NCI-H460 (cell line): ENCODE measurements at regions not wholly inside any gene's neighbourhood (a gene's known extent, or its start where the extent isn't known, plus 50 kb on each side); places are given as distances from the start of the nearest gene placed in this dataset.

Experiments
- DNase-seq: peaks from one replicate; pipeline ENCODE4 v3.0.0-alpha.2; 2016; ENCODE audit warnings: low read depth; ENCODE audit errors: extremely low read depth

DNA sequence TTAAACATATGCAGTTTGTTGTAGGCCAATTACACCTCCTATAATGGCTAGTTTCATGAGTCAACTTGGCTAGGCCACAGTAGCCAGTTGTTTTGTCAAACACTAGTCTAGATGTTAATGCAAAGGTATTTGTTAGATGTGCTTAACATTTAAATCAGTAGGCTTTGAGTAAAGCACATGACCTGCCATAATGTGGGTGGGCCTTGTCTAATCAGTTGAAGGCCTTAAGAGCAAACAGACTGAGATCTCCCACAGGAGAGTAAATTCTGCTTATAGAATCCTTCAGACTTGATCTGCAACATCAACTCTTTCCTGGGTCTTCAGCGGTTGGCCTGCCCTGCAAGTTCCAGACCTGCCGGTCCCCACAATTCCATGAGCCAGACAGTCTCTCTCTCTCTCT is 1345.9 kb downstream of the BRD1 start:
- no peak for DNase-seq

DNA sequence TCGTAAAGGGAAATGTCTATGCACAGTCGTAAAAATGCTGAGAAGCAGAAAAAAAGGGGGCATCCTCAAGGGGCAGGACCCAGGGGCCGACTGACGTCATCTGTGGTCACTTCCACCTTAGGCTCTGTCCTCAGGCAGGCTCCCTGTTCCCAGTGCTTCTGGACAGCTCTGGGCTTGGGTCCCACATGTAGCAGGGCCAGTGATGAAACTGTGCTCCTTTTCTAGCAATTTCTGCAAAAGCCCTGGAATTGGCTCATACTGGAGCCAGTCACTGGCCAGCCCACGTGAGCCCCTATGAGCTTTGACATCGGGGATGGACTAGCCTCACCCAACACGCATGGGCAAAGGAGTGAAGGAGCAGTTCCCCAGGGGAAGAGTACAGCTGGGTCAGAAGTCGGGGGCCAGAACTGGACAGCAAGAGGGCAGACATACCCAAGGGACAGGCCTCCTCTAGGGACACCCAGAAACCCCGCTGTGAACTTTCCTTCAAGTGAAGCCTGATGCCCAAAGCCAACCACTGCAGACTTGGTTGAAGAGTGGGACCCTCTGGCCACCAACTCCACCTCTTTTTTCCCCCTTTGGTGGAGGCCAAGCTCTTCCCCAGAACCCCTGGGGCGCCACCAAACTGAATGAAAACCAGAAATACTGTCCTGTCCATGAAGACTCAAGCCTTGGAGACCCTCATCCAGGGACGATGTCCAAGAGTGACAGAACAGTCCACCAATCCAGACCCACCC is 1349.0 kb downstream of the BRD1 start:
- no peak for DNase-seq

DNA sequence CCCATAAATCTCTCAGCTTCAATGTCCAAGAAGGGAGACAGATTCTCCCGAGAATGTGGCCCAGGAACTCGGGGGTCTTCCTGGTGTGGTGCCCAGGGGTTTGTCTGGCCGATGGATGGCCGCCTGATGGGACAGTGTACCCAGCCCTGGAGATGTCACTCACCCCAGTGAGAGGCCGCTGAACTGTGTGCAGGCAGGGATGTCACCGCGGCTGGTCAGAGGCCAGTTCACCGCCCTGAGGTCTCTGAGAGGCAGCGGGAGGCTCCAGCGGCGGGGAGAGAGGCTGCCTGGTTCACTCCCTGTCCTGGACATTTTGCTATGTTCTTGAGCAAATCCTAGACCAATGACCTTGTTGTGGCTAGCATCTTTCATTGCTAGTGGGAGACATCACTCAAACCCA is 1349.5 kb downstream of the BRD1 start:
- no peak for DNase-seq

DNA sequence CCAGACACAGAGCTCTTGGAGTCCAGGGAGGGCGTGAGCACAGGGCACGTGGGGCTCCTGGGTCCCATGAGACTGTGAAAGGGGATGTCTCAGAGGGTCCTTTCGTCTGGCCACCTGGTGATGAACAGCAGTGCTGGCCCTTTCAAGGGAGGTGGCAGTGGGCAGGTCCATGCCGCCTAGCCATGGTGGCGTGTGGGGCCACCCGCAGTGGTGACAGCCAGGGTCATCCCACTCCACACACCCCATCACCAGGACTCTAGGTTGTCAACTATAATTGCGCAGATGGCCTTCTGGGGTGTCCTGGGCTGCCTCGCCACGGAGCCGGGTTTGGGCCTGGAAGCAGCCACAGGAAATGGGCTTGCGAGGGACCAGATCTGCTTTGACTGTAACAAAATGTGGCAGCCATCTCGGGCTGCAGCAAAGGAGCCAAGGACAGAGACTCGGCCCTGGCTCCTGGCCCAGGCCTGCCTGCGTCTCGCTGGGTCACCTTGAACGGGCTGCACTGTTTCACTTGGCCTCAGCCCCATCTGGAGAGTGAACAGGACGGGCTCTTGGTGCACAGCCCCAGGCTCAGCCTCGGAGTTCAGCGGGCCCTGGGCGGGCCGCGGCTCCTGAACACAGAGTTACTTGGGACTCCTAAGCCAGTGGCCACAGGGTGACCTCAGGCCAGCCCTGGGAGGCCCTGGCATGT is 1350.5 kb downstream of the BRD1 start:
- DNase-seq, result no peak

DNA sequence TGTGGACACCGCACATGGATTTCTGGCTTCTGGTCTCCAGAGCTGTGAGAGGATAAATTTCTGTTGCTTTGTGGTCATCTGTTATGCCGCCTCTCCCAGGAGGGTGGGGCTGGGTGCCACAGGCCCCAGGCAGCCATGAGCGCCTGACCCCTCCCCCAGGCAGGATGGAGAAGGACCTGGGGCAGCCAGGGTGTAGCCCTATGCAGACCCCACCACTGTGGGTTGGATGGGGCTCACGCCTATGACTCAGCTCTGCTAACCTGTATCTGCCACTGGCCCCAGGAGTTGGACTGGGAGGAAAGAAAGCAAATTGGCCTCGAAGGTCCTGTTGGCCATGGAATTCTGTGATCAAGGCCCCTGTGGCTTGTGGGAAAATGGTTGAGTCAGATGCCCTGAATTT is 1351.1 kb downstream of the BRD1 start:
- no peak for DNase-seq

DNA sequence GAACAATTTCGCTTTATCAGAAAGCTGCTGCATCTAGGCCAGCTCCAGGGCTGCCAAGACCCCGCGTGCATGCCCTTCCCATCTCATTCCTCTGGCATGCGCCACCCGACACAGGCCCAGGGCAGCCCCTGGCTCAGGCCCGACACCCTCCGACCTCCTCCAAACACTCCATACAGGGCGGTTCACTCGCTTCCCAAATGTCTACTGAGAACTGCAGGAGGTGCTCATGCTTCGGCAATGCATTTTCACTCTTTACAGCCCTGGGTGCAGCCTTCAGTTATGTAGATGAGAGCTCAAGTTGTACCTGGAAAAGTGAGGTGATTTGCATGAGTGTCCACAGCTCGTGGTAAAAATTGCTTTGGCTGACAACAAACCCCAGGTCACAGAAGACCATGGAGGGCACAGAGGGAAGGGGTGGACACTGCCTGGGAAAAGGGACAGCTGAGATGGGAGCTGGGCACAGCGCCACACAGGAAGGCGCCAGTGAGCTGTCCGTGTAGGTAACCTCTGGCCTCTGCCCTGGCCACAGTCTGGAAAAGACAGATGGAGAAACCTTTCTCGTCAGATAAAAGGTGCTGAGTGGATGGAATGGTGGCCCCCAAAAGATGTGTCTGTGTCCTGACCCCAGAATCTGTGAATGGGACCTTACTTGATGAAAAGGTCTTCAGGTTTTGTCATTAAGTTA is 1351.9 kb downstream of the BRD1 start:
- DNase-seq, result no peak

- no peak for DNase-seq
Measured at GRCh38 chr22:48474881-48475280, 1352.8 kb downstream of the BRD1 start.

DNA sequence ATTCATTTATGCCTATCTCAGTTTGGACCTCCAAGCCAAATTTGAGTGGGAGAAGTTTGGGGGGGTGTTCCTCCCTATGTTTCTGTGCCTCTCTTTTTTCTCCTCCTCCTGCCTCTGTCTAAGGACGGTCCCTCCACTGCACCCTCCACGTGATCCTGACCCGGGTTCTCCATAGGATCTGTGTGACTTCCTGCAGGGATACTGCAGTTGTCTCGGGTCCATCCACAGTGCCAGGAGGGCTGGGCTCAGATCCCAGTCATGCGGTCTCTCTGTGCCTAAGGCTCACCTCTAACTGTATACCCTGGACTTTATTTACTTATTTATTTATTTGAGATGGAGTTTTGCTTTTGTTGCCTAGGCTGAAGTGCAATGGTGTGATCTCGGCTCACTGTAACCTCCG is 1354.5 kb downstream of the BRD1 start:
- no peak for DNase-seq

DNA sequence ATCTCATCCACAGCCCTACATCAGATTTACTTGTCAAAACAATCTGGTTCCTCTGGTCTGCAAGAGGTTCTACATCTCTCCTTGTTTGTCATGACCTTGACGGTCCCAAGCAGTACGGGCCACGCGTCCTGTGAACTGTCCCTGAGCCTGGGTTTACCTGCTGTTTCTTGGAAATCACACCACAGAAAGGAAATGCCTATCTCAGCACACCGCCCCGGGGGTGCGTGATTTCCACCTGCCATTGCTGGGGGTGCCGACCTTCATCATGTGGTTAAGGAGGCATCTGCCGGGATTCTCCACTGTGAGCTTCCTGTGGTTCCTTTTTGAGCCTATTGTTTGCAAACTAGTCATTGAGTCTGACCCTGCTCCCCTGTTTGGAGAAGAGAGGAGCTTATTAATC is 1363.4 kb downstream of the BRD1 start:
- no peak for DNase-seq

DNA sequence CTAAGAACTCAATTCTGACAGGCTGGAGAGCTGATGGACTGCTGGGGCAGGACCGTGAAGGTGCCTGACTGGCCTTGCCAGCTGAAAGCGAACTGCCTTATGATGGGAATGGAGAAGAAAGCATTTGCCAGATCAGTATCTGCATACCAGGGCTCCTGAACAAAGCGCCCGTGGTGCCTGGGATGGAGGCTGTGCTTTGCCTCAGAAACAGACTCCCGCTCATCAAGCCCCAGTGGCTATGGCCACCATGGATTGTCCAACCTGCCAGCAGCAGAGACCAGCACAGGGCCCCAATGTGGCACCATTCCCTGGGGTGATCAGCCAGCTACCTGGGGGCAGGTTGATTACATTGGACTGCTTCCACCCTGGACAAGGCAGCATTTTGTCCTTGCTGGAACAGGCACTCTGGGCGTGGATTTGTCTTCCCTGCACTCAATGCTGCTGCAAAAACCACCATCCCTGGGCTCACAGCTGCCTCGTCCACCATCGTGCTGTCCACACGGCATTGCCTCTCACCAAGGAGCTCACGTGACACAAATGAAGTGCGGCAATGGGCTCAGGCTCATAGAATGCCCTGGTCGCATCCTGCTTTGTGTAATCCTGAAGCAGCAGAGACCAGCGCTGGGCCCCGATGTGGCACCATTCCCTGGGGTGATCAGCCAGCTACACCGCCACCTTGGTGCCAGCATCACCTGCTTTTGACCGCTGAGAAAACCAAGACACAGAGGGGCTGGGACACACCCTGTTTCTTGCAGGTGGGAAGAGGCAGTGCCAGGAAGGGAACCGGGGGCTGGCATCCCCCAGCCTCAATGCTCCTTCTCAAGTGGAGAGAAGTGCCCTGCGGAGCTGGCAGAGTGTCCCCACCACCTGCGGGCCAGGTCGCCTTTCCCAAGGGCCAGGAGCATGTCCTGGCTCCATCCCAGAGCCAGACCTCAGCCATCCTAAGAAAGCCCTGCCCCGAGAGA is 1367.5 kb downstream of the BRD1 start:
- DNase-seq, result no peak

- DNase-seq, result no peak
Measured at GRCh38 chr22:48459259-48459658, 1368.4 kb downstream of the BRD1 start.

DNA sequence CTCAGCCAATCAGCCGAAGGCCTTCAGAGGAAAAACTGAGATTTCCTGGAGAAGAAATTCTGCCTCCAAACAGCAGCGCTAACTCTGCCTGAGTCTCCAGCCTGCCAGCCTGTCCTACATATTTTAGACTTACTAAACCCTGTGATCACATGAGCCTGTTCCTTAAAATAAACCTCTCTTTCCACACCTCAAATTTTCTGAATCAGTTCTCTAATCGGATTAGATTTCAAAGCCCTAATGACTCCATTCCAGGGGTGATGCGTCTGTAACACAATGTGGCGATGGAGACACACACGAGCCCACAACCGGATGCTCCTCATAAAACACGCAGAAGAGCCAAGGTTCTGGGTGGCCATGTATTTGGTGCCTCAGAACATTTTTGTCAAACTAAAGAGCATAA is 1371.2 kb downstream of the BRD1 start:
- DNase-seq, result no peak

DNA sequence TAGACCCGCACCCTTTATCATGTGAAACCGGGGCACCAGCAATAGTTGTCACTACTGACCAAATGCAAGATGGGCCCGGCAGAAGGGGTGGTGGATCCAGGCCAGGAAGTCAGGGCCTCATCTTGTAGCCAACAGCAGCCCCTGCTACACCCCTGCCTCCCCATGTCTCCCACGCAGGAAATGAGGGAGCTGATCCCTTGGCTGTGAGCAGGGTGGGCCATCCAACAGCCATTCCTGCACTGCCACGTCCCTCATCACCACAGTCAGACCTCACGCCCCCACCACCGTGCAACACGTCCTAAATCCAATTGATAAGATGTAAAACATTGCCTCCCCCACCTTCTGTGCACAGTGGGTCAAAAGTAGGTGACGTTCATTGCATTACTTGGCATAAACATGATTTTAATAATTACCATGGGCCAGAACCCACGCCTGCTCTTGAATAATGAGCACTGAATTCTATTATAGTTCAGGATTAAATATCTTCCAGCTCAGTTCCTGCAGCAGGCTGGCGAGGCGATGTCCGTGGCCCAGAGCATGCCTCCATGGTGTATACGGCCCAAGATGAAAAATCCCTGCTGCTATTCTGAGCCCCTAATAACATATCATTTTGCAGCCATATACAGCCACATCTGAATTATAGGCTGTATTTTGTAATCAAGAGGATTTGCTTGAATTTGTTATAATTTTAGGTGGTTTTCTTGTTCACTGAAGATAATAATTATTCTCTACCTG is 1373.8 kb downstream of the BRD1 start:
- no peak for DNase-seq

GRCh38 chr22:48453171-48453570 is 1374.5 kb downstream of the BRD1 start:
- DNase-seq, result no peak

DNA sequence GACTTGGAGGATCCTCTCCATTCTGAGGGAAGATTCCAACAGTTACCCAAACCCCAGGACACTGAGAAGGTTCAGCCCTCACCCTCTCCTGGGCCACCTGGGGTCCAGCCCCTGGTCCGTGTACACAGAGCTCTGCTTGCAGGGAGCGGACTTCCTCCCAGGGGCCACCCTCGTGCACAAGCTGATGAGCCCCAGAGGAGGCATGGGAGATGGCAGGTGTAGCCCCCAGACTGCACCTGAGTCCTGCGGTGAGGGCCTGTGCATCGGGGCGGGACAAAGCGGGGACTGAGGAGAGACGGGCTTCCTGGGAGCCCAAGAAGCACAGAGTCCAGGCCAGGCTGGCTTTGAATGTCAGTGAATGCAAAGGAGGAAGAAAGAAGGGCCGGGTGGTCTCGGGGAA is 1374.9 kb downstream of the BRD1 start:
- DNase-seq, result no peak

DNA sequence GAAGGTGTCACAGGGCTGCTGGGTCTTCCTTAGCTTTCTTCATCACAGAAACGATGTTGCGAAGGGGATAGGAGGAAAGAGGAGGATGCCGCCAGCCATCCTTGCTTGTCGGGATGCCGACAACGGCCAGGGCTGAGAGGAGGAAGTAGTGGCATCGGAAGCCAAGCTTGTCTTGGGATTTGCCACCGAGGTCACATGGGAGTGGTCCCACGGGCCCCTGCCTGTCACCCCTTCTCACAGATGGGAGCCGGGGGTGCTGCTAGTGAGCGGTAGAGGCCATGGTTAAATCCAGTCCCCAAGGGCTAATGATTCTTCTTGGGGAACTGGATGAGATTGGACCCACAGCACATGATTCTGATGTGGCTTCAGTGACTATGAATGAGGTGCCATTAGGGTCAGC is 1375.8 kb downstream of the BRD1 start:
- no peak for DNase-seq

- DNase-seq, result no peak
Measured at GRCh38 chr22:48450188-48450825, 1377.4 kb downstream of the BRD1 start.

GRCh38 chr22:48449466-48450187 is 1378.0 kb downstream of the BRD1 start:
- no peak for DNase-seq

- no peak for DNase-seq
Measured at GRCh38 chr22:48448821-48449220, 1378.9 kb downstream of the BRD1 start.
